Tibial nerve (tissue), 4 donors: ENCODE measurements at regions not wholly inside any gene's neighbourhood (a gene's known extent, or its start where the extent isn't known, plus 50 kb on each side); places are given as distances from the start of the nearest gene placed in this dataset.

Experiments used
- CTCF ChIP-seq, 5 experiments: fragments of 200-600 bp in 3 of 5; fragments of 450-650 bp in 2 of 5; sonication (generic) in 3 of 5; IDR thresholded peaks; one replicate each; pipeline ENCODE4 v1.5.1; 2016 to 2019; ENCODE audit warnings: antibody characterized with exemption in 5 of 5, mild to moderate bottlenecking in 3 of 5, moderate library complexity in 2 of 5
- EP300 ChIP-seq, 2 donors: sonication (generic); formaldehyde crosslinking; IDR thresholded peaks; one replicate each; pipeline ENCODE4 v1.6.1; 2017; ENCODE audit warnings: antibody characterized with exemption in 2 of 2, mild to moderate bottlenecking in 1 of 2
- POLR2A ChIP-seq, 2 donors: fragments of 450-650 bp; IDR thresholded peaks; one replicate each; pipeline ENCODE4 v1.6.1; 2017; ENCODE audit warnings: antibody characterized with exemption in 2 of 2, mild to moderate bottlenecking in 2 of 2, moderate library complexity in 2 of 2

GRCh38 chr2:217033186-217033585 is 173.3 kb upstream of the TNP1 start:
- no peak for TF ChIP-seq POLR2A (IDR thresholded peaks at IDR 0.05)
- no peak for TF ChIP-seq CTCF (IDR thresholded peaks at IDR 0.05)
- no peak for TF ChIP-seq EP300 (IDR thresholded peaks at IDR 0.05)
